ENCODE measurements at regions not wholly inside any gene's neighbourhood (a gene's known extent, or its start where the extent isn't known, plus 50 kb on each side); places are given as distances from the start of the nearest gene placed in this dataset.

DNA sequence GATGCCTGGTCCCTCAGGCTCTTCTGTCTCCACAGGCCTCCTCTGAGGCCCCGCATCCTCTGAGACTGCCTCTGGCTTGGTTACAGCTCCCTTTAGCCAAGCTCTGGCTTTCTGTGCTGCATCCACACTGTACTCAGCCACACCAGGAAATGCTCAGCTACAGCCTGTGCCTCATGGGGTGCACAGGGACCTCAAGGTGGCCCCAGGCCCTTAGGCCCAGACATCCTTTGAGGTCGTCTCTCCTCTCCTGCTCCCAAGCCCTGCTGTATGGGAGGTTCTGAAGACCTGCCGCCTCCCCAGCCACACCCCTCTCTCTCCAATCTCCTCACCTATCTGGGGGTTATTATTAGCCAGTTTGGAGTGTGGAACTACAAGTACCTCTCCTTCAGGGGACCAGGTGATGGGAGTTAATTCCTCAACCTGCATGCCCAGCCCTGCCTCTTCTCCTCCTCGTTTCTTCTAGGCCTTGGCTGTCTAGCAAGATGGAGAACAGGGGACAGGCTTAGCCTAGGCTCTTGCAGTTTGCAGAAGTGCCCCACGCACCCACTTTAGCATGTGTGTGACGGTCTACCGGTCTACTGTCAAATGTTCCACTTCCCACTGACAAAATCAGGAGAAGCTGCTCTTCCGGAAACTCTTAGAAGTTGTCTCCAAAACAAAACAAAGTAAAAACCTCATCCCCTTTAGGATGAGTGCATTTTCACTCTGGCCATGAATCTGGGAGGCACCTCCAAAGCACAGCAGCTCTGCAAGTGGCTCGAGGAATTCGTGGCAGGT is 64.0 kb upstream of the WAC start:
- TF ChIP-seq, protein P1, sequence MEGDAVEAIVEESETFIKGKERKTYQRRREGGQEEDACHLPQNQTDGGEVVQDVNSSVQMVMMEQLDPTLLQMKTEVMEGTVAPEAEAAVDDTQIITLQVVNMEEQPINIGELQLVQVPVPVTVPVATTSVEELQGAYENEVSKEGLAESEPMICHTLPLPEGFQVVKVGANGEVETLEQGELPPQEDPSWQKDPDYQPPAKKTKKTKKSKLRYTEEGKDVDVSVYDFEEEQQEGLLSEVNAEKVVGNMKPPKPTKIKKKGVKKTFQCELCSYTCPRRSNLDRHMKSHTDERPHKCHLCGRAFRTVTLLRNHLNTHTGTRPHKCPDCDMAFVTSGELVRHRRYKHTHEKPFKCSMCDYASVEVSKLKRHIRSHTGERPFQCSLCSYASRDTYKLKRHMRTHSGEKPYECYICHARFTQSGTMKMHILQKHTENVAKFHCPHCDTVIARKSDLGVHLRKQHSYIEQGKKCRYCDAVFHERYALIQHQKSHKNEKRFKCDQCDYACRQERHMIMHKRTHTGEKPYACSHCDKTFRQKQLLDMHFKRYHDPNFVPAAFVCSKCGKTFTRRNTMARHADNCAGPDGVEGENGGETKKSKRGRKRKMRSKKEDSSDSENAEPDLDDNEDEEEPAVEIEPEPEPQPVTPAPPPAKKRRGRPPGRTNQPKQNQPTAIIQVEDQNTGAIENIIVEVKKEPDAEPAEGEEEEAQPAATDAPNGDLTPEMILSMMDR (IDR thresholded peaks at IDR 0.05; ENCODE audit: borderline replicate concordance, extremely low read depth, low read length, poor library complexity, severe bottlenecking), result no peak
- TF ChIP-seq EZH2 (IDR thresholded peaks at IDR 0.05; ENCODE audit: borderline replicate concordance, low read depth, low read length, severe bottlenecking), result no peak

All from DND-41 (cell line).